Epidermal melanocyte (primary cell): ENCODE measurements at regions not wholly inside any gene's neighbourhood (a gene's known extent, or its start where the extent isn't known, plus 50 kb on each side); places are given as distances from the start of the nearest gene placed in this dataset.
"Not testable (repeated sequence)": the region's sequence is repeated elsewhere in the genome, so short reads cannot be mapped to it uniquely, and the experiment has no call there.

Experiments
- DNase-seq: peaks from one replicate; pipeline ENCODE4 v3.0.0; 2011; ENCODE audit warnings: low spot score; ENCODE audit not compliant: insufficient read length

DNA sequence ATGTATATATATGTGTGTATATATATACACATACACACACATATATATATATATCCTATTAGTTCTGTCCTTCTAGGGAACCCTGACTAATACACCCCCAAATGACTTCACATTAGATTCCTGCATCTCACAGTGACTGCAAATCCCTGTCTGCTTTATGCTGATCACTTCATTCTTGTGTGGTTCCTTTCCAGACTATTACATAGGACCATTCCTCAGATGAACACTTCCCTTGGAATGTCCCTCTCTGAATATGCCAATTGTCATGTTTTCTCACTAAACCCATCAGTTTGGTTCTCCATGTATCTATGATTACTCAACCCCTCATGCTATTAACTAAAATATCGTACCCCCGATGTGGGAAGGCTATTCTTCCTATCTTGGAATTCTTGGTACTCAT, 605.2 kb upstream of the NR3C2 start:
- no peak for DNase-seq

DNA sequence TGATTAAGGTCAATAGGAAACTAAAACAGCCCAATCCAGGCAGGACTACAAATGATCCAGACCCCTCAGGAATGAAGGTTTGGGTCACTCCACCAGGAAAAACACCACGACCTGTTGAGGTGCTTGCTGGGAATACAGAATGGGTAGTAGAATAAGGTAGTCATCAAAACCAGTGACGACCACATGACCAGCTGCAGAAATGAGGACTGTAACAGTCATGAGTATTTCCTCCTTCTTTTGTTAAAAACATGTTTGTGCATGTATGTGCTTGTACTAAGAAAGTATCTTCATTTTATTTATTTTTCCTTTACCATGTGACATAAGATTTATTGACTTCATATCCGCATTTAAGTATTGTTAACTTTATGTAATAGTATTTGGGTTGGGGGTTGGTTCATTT, 603.5 kb upstream of the NR3C2 start:
- DNase-seq: no peak

DNA sequence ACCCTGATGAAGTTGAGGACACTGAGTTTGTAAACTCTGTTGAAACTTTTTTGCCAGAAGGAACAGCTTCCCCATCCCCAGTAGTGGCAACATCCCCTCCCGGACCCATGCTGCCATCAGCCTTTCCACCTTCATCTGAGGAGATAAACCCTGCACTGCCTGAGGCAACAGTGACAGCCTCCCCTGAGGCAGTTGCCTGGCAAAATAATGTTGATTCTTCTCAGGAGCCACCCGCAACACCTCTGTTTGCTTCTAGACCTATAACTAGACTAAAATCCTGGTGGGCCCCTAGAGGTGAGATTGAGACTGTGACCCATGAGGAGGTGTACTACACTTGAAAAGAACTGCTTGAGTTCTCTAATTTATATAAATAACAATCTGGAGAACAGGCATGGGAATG, 597.6 kb upstream of the NR3C2 start:
- not testable (repeated sequence) for DNase-seq

DNA sequence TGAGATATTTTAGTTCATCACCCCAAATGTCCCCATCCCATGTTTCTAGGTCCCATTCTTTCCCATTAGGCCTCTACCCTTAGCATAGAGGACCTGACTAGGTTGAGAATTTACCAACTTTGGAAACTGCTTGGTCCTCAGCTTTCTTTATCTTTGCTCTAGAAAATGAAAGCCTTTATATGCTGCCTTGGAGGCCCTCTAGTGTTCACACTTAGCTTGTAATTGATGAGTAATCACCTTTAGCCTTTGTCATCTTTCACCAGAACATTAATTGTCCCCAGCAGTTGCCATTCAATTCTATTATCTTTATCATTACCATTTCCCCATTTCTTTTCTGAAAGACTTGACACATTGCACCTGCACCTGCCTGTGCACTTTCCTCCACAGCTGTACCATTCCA, 589.2 kb upstream of the NR3C2 start:
- DNase-seq: no peak

DNA sequence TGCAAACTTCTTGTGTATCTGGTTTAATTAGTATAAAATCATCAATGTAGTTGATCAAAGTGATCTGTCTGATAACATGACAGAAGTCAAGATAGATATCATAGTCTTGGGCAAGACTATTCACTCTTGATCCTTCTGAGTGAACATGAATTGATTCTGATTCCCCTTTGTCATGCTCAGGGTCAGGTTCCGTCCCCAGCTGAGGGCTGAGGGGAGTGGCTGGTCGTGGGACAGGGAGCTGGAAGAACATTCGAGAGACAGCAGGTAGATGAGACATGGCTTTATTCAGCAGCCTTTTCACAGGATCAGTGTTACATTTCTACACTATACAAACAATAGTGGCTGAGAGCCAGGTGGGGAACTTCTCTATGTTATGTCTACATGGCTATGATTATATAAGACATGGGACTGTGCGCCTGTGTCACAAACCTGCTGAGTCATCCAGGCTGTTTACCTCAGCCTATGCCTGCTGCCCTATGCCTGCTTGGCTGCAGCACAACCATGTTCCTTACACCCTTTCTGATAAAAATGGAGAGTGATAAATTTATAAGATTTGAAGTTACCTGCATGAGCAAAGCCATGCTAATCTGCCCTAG, 586.9 kb upstream of the NR3C2 start:
- DNase-seq: no peak

DNA sequence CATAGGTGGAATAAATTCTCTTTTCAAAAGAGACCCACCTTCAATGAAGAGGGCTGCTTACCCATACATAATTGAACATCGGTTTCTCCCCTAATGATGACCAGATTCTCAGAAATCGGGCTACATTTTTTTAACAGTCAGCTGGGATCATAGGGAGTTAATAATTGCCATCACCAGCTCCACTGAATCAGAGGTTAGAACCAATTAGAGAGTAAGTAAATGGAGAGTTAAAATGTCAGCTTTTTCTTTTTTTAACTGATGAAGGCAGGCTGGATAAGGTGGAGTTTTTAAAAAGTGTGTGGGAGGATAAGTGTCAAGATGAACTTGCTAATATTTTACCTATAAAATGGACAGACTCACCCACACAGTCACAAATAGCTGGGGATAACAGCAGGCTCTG, 584.5 kb upstream of the NR3C2 start:
- DNase-seq: no peak

DNA sequence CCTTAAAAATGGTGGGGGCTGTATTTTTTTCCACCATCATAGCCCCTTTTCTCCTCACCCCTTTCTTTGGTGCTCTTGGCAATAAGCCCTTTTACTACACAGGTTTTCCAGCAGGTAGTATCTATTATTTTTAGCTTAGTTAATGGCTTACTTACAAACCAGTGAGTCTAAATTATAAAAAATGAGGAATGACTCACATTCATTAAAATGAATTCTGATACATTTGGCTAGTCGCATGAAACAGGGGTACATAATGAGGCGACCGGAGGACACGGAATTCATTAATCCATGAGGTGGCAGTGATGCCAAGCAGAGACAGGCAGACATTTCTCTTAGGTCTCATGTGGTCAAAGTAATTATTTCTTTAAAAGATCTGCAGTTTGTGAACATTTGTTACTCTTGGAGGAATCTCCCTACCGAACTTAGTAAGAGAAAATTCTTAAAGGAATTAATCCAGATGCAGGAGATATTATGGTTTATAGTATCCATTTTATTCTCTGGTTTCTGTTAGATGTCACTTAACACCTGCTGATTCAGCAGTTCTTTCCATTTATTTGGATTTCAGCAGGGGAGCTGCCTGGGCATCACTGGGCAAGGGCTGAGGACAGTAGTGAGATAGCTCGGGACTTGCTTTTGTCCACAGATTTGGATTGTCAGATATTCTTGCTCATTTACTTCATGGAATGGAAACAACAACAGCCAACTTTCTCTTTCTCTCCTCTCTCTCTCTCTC, 575.0 kb upstream of the NR3C2 start:
- no peak for DNase-seq

DNA sequence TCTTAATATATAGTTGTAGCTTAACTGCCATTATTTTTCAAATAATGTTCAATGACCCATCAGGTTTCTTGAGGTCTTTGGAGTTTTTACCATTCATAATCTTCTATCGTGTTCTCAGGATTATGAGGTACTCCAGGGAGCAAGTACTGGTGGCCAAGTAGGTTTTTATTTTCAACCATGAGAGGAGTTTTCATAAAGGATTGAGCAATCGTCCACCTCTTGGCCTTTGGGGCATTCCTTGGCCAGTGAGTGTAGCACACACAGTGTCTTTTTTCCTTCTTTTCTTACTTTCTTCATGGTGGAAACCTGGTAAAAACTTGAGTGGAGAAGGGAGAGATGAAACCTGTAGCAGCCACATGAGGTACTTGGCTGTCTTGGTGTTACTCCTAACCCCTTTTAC, 567.0 kb upstream of the NR3C2 start:
- DNase-seq: no peak

DNA sequence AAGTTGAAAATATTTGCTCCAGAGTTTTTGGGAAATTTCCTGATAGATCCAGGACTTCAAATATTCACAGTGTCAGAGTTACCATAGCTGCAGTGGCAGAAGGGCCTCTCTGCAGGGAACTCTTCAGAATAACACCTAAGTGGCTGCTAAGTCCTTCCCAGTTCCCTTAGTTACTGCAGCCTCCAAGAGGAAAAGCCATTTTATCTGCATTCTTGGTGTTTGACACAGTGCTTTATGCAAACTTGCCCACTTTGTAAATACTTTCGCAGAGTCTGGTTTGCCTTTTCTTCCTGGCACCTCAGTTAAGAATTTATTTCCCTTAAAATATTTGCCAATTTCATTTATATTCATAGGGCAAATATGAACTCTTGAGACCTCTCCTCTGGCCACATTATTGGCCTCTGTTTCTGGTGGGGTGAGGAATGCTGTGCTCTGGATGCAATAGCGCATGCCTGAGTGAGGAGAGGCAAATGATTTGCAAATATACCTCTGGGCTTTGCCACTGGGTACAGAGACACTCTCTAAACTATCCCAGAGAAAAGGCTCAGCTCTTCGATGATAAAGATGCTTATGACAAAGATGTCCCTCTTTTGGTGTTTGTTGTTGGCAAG, 566.3 kb upstream of the NR3C2 start:
- no peak for DNase-seq

DNA sequence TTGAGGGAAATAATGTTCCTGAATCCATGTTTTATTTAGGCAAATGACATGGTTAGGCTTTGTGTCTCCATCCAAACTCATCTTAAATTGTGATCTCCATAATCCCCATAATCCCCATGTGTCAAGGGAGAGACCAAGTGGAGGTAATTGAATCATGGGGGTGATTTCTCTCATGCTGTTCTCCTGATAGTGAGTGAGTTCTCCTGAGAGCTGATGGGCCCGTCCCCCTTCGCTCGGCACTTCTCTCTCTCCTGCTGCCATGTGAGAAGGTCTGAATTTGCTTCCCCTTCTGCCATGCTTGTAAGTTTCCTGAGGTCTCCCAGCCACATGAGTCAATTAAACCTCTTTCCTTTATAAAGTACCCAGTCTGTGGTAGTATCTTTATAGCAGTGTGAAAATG, 563.0 kb upstream of the NR3C2 start:
- DNase-seq: no peak

DNA sequence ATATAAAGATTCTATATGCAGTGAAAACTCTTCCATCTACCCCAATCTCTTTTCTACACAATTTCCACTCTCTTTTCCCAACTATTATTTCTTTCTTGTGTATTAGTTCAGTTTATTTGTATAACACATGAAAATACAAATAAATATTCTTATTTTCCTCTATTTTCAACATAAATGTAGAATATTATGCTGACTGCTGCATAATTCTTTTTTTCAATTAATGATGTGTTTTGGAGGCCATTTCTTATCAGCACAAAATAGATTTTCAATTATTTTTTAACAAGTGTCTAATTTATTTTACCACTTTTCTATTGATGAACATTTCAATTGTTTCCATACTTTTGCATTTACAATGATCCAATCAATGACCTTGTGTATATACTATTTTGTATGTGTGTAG, 557.7 kb upstream of the NR3C2 start:
- DNase-seq: no peak

DNA sequence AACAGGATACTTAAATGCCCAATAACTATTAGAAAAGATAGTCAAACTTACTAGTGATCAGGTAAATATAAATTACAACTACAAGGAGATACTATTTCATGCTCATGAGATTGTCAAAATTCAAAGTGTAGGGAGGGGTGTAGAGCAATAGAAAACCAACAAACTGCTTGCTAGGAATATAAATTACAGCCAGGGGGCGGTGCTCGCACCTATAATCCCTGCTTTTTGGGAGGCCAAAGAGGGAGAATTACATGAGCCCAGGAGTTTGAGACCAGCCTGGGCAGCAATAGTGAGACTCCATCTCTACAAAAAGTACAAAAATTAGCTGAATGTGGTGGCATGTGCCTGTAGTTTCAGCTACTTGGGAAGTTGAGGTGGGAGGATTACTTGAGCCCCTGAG, 556.5 kb upstream of the NR3C2 start:
- DNase-seq: no peak

DNA sequence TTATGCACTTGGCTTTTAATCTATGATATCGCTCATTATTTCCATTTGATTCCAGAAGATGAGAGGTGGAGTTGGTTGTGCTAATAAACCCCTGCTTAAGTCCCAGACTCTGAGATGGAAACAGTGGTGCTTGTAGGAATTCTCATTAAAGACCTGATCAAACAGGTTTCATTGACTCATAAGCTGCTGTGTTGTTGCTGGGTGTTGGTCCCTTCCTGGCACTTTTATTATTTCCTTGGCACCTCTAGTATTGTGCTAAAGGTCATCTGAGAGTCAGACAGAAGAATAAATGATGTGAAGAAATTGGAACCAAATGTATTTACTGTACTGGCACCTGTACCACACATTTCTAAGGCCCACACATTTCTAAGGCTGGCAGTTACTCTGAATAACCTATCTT, 544.7 kb upstream of the NR3C2 start:
- no peak for DNase-seq

DNA sequence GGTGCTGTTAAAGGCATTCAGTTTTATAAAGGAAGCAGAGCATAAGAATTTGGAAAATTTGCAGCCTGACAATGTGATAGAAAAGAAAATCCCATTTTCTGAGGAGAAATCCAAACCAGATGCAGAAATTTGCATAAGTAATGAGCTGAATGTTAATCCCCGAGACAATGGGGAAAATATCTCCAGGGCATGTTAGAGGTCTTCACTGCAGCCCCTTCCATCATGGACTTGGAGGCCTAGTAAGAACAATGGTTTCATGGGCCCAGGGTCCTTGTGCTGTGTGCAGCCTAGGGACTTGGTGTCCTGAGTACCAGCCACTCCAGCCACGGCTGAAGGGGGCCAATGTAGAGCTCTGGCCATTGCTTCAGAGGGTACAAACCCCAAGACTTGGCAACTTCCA, 542.7 kb upstream of the NR3C2 start:
- DNase-seq: no peak

DNA sequence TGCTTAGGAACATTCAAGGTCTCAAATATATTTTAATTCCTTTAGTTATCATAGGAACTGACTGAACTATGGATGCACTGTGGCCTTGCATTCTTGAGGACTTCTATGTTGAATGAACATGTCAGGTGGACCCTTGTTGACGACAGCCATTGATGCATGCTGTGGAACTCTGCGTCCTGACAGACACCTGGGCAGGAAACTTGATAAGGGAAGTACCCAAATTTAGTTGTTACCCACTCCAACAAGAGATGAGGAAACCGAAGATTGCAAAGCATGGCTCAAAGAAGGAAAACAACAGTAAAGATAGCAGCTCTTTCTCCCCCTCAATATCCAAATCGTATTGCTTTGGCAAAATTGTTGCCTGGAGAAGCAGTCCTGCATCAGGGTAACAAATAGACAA, 540.0 kb upstream of the NR3C2 start:
- DNase-seq: no peak

DNA sequence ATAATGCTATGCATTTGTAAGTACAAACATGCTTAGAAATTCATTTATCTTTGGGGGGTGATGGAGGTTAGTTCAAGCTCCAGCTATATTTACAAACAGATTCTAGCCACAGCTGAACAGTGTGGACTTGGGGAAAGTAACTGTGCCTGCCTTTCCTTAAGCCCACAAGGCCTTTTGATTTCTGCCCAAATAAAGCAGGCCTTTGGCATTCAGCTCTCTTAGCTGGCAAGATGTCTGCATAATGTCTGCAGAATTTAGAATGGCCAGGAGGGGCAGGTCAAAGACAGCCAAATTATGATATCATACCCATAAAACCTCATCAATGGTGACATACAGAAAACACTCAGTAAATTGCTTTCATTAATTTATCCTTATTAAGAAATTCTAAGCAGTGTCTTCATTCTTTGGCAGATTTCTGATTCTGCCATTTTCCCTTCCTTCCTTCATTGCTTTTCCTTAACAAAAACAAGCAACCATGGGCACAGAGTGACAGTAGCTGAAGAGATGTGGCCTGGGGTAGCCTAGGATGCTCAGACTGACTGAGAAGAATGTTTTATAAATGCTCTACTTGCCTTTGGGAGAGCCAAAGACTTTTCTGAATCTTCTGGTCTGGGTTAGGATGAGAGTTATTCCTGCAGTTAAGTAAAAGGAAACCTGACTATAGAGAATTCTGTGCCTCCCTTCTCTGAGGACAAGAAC, 538.7 kb upstream of the NR3C2 start:
- no peak for DNase-seq

DNA sequence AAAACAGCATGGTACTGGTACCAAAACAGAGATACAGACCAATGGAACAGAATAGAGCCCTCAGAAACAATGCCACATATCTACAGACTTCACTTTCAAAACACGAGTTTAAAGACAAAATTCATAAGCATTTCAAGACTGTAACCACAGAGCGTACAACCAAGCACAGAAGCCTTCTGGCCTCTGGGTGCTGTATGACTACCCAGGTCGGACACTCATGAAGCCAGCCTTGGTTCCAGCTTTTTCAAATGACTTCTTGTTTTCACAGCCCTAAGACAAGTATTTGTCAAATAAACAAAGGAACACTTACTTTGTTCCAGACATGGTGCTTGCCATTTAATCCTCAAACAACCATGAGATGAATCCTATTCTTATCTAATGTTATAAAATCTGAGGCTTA, 536.1 kb upstream of the NR3C2 start:
- no peak for DNase-seq

DNA sequence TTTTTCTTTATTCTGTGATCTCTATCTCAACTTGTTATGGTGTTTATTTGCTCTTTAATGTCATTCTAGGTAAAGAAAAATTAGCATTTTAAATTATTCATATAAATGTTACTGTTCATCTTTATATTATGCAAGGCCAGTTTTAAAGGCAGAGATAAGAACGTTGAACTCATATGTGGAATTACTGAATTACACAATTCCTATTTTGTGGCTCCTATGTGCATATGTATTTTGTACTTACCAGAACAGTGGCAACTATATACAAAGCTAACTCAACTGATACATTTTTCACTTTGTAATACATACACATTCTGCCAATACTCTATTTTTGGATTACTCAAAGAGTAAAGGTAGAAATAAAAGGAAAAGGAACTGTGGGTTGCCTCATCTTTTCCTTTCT, 533.2 kb upstream of the NR3C2 start:
- no peak for DNase-seq

DNA sequence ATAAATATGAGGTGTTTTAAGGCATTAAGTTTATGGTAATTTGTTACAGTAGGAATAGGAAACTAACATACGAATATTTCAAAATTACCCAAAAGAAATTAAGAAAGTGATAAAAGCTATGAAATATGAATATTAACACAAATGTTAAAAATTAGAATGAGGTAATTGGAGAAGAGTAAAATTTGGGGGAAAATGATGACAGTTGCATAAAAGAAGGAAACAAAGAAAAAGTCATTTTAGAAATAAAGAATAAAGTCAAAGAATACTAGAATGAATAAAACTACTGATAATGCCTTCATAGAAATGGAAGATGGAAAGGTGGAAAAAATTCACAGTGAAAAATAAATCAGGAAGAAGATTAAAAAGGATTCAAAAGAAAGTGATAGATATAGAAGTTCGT, 522.9 kb upstream of the NR3C2 start:
- no peak for DNase-seq

DNA sequence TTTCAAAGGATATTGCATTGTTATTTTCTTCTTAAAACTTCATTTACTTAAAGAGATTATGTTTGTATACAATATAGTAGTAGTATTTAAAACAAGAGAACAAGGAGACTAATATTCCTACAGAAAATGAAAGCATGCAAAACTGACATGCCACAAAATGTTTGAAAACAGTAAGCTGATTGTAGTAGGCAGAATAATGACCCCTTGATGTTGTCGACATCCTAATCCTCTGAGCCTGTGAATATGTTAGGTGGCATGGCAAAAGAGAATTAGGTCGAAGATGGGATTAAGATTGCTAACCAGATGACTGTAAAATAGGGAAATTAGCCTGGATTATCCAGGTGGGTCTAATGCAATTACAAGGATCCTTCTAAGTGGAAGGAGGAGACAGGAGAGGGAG, 522.2 kb upstream of the NR3C2 start:
- DNase-seq: no peak

DNA sequence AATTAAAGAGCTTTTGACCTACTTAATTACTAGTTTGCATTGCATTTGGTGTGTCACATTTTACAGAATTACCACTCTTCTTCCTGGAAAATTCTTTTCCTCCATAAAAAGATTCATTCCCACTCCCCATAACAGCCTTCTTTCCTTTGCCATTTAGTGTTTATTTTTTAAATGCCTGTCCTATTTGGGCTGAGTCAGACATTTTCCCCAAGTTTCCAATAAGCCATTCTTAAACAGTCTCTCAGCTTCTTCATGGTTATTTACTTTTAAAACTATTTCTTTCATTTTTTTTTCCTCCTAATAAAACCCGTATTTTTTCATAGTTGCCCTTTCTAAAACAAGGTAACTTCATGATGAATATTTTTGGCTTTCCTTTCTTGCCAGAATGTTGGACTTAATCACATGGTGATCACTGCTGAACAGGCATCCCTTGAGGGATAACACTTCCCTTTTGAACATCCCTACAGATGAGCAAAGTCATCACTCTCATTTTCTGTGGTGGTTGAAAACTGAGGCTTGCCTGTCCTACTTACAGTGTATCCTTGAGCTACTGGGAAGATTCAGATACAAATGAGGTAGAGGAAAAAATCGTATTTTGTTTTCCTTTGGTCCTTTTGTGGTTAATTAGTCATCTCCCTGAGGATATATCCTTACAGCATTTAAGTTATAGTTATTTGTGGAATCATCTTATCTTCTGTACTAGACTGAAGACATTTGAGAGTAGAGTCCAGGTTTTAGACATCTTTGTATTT, 520.5 kb upstream of the NR3C2 start:
- no peak for DNase-seq

DNA sequence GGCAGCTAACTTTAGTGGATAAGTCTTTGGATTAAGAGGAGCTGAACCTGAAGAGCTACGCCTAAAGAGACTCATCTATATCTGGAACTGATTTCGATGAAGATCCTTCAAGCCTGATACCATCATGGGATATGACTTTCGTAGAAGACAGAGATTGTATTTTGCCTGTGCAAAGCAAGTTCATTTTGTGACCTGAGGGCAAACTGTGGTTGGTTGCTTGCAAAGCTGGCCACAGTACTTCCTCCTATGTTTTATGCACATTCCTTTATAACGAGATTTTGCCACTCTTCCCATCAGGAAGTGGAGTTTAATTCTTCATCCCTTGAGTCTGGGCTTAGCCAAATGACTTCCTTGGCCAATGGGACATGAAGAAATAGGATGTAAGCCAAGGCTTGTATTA, 519.3 kb upstream of the NR3C2 start:
- DNase-seq: peak; percentile 29
